IMR-90 (cell line): ENCODE measurements at regions not wholly inside any gene's neighbourhood (a gene's known extent, or its start where the extent isn't known, plus 50 kb on each side); places are given as distances from the start of the nearest gene placed in this dataset.
A peak's percentile ranks its signal among the peaks of the same experiment; 100 is the strongest.

ENCODE experiments used
- ATAC-seq: fragments of 200-7000 bp; cut with Tn5 transposase; 2 replicates; pipeline ENCODE4 v1.9.1; 2020; ENCODE audit warnings: low read depth, mild to moderate bottlenecking, moderate library complexity
- BruUV-seq: library from RNA; stranded (reverse); fragments of 400-500 nt; replicated peaks from 2 replicates; lab custom pipeline; 2021; lab: Mats Ljungman, UMichigan
- CTCF ChIA-PET: fragments of 300-600 bp; formaldehyde crosslinking; extraction: SDS; loops from one replicate; lab custom pipeline; 2021; ENCODE audit warnings: antibody characterized with exemption; lab: Yijun Ruan, JAX
- POLR2A ChIA-PET: fragments of 300-600 bp; sonication (Branson Sonifier 250); formaldehyde crosslinking; loops from one replicate; lab custom pipeline; 2022; ENCODE audit warnings: antibody characterized with exemption; ENCODE audit not compliant: unreplicated experiment; lab: Charles Lee
- DNase-seq: peaks from one replicate; pipeline ENCODE4 v3.0.0; 2013
- H2AFZ ChIP-seq: replicated peaks from 2 replicates; pipeline ENCODE3; 2013; ENCODE audit warnings: low read length, mild to moderate bottlenecking; ENCODE audit not compliant: poor library complexity
- H2AK5ac ChIP-seq: 2 replicates; pipeline ENCODE4 v1.6.1; 2013; ENCODE audit warnings: low read depth, low read length, inconsistent platforms
- H2AK9ac ChIP-seq: replicated peaks from 2 replicates; pipeline ENCODE3; 2013; ENCODE audit warnings: mild to moderate bottlenecking, low read depth, low read length, moderate library complexity; ENCODE audit not compliant: poor library complexity
- H2BK120ac ChIP-seq: 2 replicates; pipeline ENCODE4 v1.6.1; 2013; ENCODE audit warnings: low read depth, low read length, inconsistent platforms
- H2BK15ac ChIP-seq: 3 replicates; pipeline ENCODE4 v1.6.1; 2013; ENCODE audit warnings: low read depth, low read length, inconsistent platforms
- H2BK20ac ChIP-seq: 2 replicates; pipeline ENCODE4 v1.6.1; 2013; ENCODE audit warnings: low read depth, mild to moderate bottlenecking, inconsistent platforms, low read length, moderate library complexity
- H2BK5ac ChIP-seq: 2 replicates; pipeline ENCODE4 v1.6.1; 2013; ENCODE audit warnings: mild to moderate bottlenecking, low read depth, low read length, inconsistent platforms; ENCODE audit not compliant: poor library complexity, severe bottlenecking
- H3K14ac ChIP-seq: replicated peaks from 2 replicates; pipeline ENCODE4 v1.6.1; 2013; ENCODE audit warnings: low read depth, low read length, inconsistent platforms
- H3K18ac ChIP-seq: 2 replicates; pipeline ENCODE4 v1.6.1; 2013; ENCODE audit warnings: low read depth, low read length, control low read depth
- H3K23ac ChIP-seq: 2 replicates; pipeline ENCODE4 v1.6.1; 2013; ENCODE audit warnings: low read depth, low read length, inconsistent platforms
- H3K27ac ChIP-seq: 2 replicates; pipeline ENCODE4 v1.5.1; 2013; ENCODE audit warnings: mild to moderate bottlenecking, control low read depth, low read length; ENCODE audit not compliant: insufficient read depth
- H3K27me3 ChIP-seq: 2 replicates; pipeline ENCODE4 v1.6.1; 2013; ENCODE audit warnings: low read length; ENCODE audit not compliant: control insufficient read depth, insufficient read depth
- H3K36me3 ChIP-seq: 2 replicates; pipeline ENCODE4 v1.6.1; 2013; ENCODE audit warnings: low read length, mixed read lengths; ENCODE audit not compliant: control insufficient read depth, insufficient read depth
- H3K4ac ChIP-seq: 2 replicates; pipeline ENCODE4 v1.6.1; 2013; ENCODE audit warnings: low read depth, low read length, inconsistent platforms
- H3K4me1 ChIP-seq: 2 replicates; pipeline ENCODE4 v1.6.1; 2013; ENCODE audit warnings: low read length, mixed read lengths; ENCODE audit not compliant: control insufficient read depth, insufficient read depth
- H3K4me2 ChIP-seq: 2 replicates; pipeline ENCODE4 v1.6.1; 2013; ENCODE audit warnings: low read depth, mild to moderate bottlenecking, control low read depth, low read length, moderate library complexity
- H3K4me3 ChIP-seq: 2 replicates; pipeline ENCODE4 v1.5.1; 2013; ENCODE audit warnings: low read depth, mild to moderate bottlenecking, control low read depth, low read length, moderate library complexity; ENCODE audit not compliant: insufficient read depth
- H3K56ac ChIP-seq: 2 replicates; pipeline ENCODE4 v1.6.1; 2013; ENCODE audit warnings: low read length, inconsistent platforms; ENCODE audit not compliant: insufficient read depth; ENCODE audit errors: extremely low read depth
- H3K79me1 ChIP-seq, 2 experiments: 2 replicates each; pipeline ENCODE4 v1.6.1; 2013; ENCODE audit warnings: low read length in 2 of 2, inconsistent platforms in 1 of 2, low read depth in 1 of 2
- H3K9ac ChIP-seq: 2 replicates; pipeline ENCODE4 v1.6.1; 2013; ENCODE audit warnings: low read depth, low read length, control low read depth
- H3K9me1 ChIP-seq: 2 replicates; pipeline ENCODE4 v1.6.1; 2013; ENCODE audit warnings: low read length, inconsistent platforms; ENCODE audit not compliant: insufficient read depth
- H3K9me3 ChIP-seq: 2 replicates; pipeline ENCODE4 v1.6.1; 2013; ENCODE audit warnings: low read length; ENCODE audit not compliant: control insufficient read depth, insufficient read depth
- H4K20me1 ChIP-seq: 2 replicates; pipeline ENCODE4 v1.6.1; 2013; ENCODE audit warnings: low read length, inconsistent platforms; ENCODE audit not compliant: insufficient read depth
- H4K5ac ChIP-seq: 2 replicates; pipeline ENCODE4 v1.6.1; 2013; ENCODE audit warnings: mild to moderate bottlenecking, low read depth, low read length, control low read depth
- H4K8ac ChIP-seq, 2 experiments: 2 replicates each; pipeline ENCODE4 v1.6.1; 2013; ENCODE audit warnings: low read depth in 2 of 2, low read length in 2 of 2, control low read depth in 1 of 2, inconsistent platforms in 1 of 2
- H4K91ac ChIP-seq: 2 replicates; pipeline ENCODE4 v1.6.1; 2013; ENCODE audit warnings: low read depth, low read length, inconsistent platforms; ENCODE audit not compliant: insufficient read depth
- MAFK ChIP-seq: IDR thresholded peaks from 2 replicates; pipeline ENCODE4 v1.6.1; 2012; ENCODE audit warnings: low read depth, low read length, improper control_type of control experiment
- MXI1 ChIP-seq: IDR thresholded peaks from 2 replicates; pipeline ENCODE4 v1.6.1; 2012; ENCODE audit warnings: low read depth, mild to moderate bottlenecking, low read length, moderate library complexity, borderline replicate concordance
- WGBS, 2 experiments: methylation state at CpG; one replicate each; pipeline versions ENCODE4 v1.1.5 to v1.1.7; 2013; ENCODE audit warnings: missing lambda C conversion rate in 2 of 2; ENCODE audit not compliant: insufficient read length in 1 of 2; ENCODE audit errors: extremely low coverage in 2 of 2; 5-methylcytosine and 5-hydroxymethylcytosine counted together
- dilution Hi-C: fragments of 300-500 bp; cut with HindIII; formaldehyde crosslinking; loops from one replicate; pipeline ENCODE4 v1.14.3; 2018; ENCODE audit warnings: low sequenced_read_pairs; ENCODE audit not compliant: unreplicated experiment
- in situ Hi-C: fragments of 300-500 bp; cut with MboI; formaldehyde crosslinking; loops from 3 replicates; pipeline ENCODE4 v1.14.3; 2019; ENCODE audit warnings: low sequenced_read_pairs, inconsistent platforms, mixed read lengths
- intact Hi-C: fragments of 100-400 bp; cut with micrococcal nuclease; formaldehyde crosslinking; loops from 2 replicates; pipeline ENCODE4 v1.10.0; 2022

GRCh38 chr4:26260571-26260970 is 60.2 kb upstream of the RBPJ start:
- H3K27ac ChIP-seq = no peak overlapping the region
- CTCF ChIA-PET = no interaction called here
- TF ChIP-seq MAFK (peak; percentile 67), MXI1 (no peak)
- no peak for DNase-seq
- H3K4me1 ChIP-seq = no peaks in the 10 kb centered on the region
- H3K9me1 ChIP-seq = no peaks in the 10 kb centered on the region
- peaks cover 2% of the 10 kb centered on the region for H3K9me3 ChIP-seq
- H4K20me1 ChIP-seq = no peaks in the 10 kb centered on the region
- no peak overlapping the region for H2BK120ac ChIP-seq
- no peak overlapping the region for H3K56ac ChIP-seq
- no peak overlapping the region for H3K4me2 ChIP-seq
- H3K4ac ChIP-seq = no peak overlapping the region
- no peak overlapping the region for H4K91ac ChIP-seq
- no peak overlapping the region for H4K5ac ChIP-seq
- H3K36me3 ChIP-seq = no peaks in the 10 kb centered on the region
- H2BK5ac ChIP-seq = no peak overlapping the region
- intact Hi-C loops (no loop called here), in situ Hi-C loops (no loop called here), dilution Hi-C loops (no loop called here)
- H3K4me3 ChIP-seq = no peak overlapping the region
- H3K18ac ChIP-seq = no peak overlapping the region
- no peak overlapping the region for H3K23ac ChIP-seq
- no CpG with 5 or more reads among the region's 2 CpGs for WGBS, 2 experiments
- H2AK9ac ChIP-seq = no peak overlapping the region
- POLR2A ChIA-PET = no interaction called here
- H3K27me3 ChIP-seq = no peaks in the 10 kb centered on the region
- no peak overlapping the region for H3K14ac ChIP-seq
- no TSS peak for BruUV-seq
- H3K9ac ChIP-seq = no peak overlapping the region
- no peak overlapping the region for H2BK20ac ChIP-seq
- ATAC-seq = no peak
- no peak overlapping the region for H2AK5ac ChIP-seq
- no peaks in the 10 kb centered on the region for H3K79me1 ChIP-seq
- no peak overlapping the region for H4K8ac ChIP-seq
- no peak overlapping the region for H2AFZ ChIP-seq
- H2BK15ac ChIP-seq = no peak overlapping the region
